ENCODE measurements at regions not wholly inside any gene's neighbourhood (a gene's known extent, or its start where the extent isn't known, plus 50 kb on each side); places are given as distances from the start of the nearest gene placed in this dataset.

DNA sequence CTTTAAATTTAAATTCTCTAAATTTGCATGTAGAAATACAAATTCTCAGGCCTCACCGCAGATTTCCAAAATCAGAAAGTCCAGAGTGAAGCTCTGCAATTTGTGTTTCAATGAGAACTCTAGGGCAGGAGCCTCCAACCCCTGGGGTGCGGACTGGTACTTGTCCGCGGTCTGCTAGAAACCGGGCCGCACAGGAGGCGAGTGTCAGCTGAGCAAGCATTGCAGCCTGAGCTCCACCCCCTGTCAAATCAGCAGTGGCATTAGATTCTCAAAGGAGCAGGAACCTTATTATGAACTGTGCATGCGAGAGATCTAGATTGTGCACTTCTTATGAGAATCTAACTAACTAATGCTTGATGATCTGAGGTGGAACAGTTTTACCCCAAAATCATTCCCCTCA, 203.0 kb upstream of the PCSK2 start:
- DNase-seq: no peak

DNA sequence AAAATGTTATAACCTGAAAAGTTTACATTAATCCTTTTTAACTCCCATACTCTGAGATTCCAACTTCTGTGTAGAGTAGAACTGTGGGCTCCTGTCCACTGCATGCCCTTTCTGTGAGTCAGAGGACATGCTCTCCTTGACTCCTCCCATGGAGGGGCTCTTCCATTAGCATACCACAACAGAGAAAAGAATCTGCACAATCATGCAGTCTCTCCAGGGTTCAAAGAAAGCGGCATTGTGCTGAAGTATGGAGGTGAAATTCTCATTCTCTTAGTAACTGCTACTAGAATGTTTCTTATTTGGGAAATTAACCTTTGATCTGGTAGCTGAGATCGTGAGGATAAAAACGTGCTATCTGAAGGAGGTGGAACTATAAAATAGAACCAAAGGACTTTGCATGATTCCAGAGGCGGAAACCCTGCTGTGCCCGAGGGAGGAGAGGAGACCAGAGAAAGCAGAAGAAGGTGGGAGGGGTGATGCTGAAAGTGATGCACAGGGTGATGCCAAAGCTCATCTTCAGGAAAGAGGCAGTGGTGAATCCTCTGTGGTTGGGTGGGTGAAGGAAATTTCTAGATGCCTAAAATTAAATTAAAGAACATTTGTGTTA, 202.2 kb upstream of the PCSK2 start:
- no peak for DNase-seq

DNA sequence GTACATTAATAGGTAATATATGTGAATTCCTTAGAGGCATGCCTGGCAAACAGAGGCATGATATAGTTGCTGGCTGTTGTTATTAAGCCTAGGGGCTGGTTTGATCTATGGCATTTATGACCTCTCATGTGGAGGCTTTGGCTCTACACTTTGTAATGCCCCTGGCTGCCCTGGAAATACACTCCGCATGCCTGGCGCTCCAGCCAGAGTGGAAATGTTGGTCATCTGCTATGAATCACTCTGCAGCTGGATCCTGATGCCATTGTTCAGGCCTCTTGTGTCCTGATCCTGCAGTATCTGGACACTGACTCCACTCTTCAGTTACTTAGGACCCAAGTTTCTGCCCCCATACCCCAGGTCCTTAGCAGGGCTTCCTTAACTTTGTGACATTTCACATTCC, 200.5 kb upstream of the PCSK2 start:
- no peak for DNase-seq

DNA sequence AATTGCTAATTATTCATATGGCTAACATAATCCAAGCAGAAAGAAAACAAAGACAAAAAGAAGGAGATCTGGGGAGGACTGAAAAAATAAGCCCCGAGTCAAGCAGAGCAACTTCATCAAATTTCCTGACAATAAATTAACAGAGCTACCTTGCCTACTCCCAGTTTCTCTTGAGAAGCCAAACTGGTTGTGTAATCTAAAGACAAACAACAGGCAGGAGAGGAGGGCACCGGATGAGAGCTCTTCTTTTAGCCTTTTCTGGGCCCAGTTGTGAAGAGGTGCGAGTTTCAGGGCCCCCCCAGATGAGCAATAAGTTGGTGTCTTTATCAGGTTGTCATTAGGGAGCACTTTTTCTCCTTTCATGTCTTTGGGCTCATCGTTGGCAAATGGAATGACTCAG, 197.1 kb upstream of the PCSK2 start:
- DNase-seq: no peak

DNA sequence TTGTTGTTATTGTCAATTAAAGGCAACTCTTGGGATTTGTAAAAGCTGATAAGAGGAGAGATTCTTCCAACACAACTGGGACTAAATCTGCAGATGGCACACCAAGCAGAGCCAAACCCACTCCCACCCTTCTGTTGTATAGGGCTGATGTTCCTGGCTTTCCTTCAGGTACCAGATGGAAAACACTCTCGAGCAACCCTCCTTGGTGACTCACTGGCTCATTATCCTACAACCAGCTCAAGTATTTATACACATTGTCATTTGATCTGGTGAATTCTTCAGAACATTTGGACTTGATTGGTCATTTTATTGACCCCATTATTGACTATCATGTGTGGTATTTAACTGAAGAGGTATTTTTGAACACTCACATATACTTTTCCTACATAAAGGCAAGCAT, 190.3 kb upstream of the PCSK2 start:
- no peak for DNase-seq

DNA sequence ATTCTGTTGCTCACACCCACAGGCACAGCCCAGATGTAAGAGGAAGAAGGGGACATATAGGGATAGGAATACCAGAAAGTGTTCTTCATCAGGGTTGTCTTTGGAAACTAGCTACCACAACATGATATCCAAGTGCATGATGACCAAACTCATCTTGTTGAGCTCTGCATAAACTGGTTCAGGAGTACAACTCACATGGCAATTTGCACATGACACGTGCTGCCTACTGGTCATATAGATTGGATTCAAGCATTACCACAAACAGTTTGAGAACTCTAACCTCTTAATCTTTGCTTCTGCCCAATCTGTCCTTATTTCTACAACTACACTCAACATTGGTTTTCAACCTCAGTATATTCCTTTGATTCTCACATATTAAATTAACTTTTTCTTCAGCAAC, 184.7 kb upstream of the PCSK2 start:
- no peak for DNase-seq

DNA sequence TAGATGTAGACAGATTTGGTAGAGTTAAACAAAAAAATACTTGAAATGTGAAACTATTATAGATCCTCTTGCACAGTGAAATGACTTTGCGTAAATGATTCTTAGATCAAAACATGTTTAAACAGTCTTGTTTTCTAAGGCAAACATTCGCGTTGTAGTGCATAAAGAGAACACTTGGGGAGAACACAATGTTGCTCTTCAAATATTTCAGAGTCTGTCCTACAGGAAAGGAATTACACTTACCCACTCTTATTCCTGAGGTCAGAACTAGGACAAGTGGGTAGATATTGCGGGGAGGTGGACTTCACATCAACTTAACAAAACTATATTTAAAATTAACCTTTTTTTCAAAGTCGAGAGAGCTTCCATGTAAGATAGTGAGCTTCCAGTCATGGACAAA, 183.5 kb upstream of the PCSK2 start:
- no peak for DNase-seq

DNA sequence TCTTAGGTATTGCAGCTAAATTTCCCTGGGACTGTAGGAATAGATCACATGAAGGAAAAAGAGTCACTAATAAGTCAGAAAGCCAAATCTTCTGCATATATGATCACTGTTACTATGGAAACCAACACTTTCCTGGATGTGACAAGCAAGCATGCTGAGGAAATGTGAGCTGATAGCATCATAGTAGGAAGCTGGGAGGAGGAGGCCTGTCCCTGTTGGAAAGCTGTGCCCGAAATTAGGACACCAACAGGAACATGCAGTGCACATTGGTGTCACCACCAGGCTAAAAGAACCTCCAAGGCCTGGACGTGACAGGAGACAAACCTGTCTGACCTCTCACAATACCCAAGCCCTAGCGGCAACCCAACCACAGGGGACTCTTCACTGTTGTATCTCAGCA, 181.9 kb upstream of the PCSK2 start:
- DNase-seq: no peak

DNA sequence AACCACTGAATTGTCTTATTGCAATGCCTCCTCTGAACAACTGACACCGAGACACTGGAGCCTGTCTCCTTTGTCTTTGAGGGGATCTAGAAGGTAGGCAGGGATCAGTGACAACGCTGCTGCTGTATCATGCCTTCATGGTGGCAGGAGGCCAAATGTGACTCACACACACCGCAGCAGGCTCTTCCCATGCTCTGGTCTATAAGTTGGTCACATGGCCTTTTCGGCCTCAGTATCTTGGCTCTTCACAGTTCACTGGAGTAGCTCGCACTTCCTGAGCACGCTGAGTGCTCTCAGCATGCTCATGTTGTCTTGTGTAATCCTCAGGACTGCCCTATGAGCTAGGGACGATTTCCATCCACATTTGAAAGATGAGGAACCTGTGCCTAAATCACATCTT, 167.4 kb upstream of the PCSK2 start:
- DNase-seq: no peak

DNA sequence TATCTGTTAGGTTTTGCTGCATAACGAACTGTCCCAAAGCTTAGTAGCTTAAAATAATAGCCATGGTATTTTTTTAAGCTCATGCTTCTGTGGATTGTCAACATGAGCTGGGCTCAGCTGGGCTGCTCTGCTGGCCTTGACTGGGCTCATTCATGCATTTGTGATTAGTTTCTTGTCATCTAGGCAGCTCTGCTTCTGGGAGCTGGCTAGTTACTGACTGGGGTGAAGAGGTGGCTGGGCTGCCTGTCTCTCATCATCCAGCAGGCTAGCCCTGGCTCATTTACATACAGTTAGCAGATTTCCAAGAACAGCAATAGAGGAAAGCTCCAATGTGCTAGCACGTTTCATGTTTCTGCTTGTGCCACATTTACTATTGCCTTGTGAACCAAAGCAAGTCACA, 165.1 kb upstream of the PCSK2 start:
- DNase-seq: no peak

DNA sequence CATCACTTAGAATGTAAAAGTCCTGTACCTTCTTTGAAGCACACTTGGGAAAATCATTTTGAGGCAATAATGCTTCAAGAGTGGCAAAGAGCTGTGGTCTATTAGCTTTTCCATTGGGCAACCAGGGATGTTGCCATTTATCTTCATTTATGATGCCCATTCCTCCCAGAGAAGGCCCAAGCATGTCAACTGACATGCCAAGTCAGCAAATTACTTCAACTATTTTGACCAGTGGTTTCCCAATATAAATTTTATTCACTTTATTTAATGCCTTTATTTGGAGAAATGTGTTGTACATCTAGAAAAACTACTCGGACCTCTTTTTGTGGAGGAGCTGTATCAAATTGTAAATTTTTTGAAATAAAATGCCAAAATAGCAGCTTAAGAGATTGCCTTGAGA, 164.1 kb upstream of the PCSK2 start:
- no peak for DNase-seq

DNA sequence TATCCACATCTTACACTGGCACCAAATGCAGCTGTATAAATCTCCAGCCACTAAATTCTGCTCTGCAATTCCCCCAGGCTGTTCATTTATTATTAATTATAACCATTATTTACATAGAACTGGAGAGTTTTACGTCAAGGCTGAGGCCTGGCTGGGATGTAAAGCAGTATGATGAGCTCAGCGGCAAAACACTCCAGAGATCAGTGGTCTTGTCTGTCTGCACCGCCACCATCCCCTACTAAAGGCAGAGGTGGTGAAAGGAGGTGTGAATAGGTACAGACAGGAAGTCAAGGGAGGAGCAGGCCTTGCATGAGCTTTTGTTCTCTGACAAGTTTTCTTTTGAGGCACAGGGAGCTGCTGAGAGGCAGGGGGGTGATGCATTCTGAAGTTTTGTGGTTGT, 159.9 kb upstream of the PCSK2 start:
- peak; percentile 55 for DNase-seq

DNA sequence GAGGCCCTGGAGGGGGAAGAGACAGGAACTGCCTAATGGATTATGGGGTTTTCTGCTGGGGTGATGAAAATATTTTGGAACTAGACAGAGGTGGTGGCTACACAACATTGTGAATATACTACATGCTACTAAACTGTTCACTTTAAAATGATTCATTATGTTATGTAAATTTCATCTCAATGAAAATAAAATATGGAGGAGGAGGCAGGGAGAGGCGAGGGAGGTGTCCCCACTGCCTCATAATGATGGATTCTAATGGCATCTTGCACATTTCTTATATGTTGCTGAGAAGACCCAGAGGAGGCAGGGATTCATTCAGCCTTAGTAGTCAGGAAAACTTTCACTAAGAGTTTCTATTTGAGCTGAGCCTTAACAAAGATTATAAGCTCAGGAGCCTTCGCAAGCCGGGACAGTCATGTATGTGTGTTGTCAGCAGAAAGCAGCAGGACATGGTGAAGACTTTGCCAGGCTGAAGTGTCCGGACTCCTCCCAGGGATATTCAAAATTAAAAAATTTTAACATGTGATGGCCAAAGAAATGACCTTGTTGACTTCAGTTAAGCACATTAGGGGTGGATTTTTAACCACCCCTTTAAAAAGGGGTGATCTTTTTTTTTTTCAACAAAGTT, 158.6 kb upstream of the PCSK2 start:
- no peak for DNase-seq

DNA sequence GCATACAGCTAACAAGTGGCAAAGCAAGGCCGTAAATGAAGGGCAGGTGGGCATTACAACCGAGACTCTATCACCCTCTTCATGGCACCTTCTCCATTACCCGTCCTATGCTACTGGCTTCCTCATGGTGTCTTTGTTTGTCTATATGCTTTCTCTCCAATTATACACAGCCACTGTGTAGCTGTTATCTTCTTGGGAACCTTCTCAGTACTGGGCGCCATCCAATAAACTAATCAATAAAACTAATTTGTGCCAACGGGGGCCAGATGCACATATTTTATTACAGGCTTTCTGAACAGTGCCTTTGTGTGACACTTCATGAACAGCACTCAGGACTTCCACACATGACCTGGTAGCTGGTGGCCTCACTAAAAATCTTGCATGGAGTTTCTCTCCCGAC, 149.8 kb upstream of the PCSK2 start:
- DNase-seq: no peak

DNA sequence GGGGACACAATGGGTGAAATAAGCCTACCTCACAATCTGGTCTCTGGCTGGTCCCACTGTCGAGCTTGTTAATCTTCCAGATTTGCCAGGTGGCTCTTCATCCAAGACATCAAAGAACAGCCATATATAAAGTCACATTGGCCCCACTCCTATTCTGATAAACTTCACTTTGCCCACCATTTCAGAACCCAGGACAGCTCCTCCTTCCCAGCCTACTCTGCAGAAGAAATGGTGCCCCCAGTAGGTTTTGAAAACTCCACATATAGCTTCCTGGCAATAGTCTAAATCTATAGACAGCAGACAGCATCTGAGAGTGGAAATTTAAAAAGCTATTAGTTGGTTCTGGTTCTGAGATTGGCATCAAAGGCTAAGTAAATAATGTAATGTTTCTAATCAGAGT, 143.1 kb upstream of the PCSK2 start:
- no peak for DNase-seq

DNA sequence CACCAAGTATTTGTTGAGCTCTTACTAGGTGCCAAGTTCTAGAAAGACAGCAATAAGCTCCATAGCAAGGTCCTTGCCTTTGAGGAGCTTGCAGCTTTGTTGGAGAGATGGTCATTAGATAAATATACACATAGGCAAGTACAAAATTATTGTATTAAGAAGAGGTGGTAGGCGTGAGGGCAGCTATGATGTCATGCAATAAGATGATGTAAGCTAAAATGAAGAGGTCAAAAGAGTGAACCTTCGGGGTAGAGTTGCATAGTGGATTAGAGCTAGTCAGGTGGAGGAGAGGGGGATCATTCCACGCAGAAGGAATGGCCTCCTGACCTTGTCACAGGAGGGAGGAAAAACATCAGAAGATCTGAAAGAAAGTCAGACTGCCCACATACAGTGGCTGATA, 141.9 kb upstream of the PCSK2 start:
- no peak for DNase-seq

DNA sequence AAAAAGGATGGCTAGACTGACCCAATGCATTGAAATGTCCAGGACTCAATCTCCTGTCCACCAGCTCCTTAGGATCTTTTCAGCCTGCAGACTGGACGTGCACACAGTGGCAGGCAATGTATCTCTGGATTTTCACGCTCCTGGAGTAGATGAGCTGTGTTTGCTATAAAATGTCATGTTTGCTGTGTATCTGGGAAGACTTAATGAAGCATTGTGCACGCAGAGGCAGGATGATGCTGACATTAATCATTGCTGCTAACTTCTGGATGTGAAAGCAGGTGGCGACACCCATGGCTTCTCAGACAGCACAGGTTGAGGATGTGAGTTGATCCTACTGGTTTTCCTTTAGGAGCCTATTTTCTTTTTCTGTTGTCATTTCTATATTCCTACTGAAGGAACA, 133.1 kb upstream of the PCSK2 start:
- DNase-seq: no peak

DNA sequence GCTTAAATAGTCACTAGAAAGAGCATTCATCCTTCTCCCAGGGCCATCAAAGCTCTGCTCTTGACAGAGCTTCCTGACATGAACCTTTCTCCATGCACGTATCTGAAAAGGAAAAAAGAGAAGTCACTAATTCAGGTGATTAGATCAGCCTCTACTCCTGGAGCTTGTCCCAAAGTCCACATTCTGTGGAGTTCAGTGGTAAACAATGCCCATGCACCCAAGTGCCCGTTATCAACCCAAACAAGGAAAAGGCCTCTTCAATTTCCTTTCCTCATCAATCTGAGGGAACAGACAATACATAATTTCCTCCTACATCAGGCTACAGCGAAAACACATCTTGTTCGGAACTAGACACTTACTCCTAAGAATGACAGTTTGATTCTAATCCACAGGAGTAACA, 129.2 kb upstream of the PCSK2 start:
- no peak for DNase-seq

DNA sequence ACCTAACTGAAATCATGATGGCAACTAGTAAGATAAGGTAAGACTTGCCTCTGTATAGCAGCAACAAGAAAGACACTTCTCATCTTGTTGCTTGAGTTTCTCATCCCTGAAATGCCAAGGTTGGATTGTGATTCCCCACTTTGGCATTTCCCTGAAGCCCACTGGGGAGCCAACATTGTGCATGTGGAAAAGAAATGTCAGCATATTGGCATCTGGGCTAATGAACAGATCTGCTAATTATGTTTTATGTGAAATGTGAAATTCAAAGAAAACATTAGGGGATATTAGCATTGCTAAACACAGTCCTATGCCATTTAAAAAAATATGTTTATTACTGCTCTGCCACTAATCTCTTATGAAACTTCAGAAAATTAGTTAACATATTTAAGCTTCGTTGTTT, 126.3 kb upstream of the PCSK2 start:
- DNase-seq: no peak

DNA sequence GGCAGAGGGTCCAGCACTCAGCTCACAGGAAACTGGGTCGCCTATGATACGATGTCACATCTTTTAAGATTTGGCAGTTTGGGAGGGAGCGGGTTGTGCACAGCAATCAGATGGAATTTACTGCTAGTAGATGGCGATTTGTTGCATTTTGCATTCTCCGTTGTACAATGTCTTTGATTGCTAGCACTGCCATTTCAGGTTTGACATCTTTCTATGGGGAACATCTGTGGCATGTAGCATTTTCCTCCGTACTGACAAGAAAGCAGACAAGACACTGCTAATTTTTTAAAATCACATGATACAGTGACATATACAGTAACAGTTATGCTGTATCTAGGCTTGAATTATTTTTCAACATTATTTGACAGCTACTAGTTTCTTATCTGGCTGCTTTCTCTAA, 119.7 kb upstream of the PCSK2 start:
- DNase-seq: no peak

DNA sequence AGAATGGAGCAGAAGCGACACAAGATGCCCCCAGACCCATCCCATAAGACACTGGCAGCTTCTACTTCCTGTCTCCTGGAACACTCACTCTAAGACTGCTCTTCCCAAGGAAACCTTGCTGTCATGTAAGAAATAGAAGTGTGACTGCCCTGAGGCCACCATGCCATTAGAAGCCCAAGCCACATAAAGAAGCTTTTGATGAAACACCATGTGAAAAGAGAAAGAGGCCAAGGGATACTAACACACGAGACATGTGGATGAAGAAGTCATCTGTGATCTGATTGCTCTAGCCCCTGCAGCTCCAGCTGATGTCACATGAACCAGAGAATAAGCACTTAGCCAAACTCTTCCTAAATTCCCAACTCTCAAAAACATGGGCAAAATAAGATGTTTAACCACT, 117.9 kb upstream of the PCSK2 start:
- DNase-seq: no peak

DNA sequence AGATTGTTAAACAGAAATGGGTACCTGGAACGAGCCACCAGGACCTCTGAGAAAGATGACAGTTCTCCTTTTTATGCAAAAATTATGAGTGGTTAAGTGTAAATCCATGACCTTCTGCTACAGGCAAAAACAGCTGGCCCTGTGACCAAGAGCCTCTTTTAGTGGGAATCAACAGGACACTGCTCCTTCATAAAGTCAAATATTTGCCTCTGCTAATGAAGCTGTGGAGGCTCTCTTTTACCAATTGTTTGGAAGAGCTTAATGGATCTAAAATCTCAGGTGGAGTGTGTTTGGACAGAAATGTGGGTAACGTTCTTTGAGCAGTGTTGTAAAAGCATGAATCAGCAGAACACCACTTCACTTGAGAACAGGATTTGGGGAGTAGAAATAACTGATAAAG, 117.5 kb upstream of the PCSK2 start:
- no peak for DNase-seq

DNA sequence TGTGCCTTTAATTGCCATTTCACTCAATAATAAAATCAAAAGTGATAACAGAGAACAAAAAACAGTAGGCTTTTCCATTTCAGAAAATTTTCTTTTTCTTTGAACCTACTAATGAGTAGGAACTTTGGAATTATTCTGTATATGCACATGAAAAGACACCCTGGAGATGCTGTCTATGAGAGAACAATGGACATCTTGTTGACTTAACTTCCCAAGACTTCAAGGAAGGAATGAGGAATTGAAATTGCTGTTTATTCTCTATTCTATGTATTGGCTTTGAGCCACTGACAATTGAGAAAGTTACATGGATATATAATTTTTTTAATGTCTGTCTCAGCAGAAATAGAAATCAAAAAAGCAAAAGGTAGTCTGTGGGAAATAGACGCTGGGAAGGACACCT, 98.6 kb upstream of the PCSK2 start:
- no peak for DNase-seq

DNA sequence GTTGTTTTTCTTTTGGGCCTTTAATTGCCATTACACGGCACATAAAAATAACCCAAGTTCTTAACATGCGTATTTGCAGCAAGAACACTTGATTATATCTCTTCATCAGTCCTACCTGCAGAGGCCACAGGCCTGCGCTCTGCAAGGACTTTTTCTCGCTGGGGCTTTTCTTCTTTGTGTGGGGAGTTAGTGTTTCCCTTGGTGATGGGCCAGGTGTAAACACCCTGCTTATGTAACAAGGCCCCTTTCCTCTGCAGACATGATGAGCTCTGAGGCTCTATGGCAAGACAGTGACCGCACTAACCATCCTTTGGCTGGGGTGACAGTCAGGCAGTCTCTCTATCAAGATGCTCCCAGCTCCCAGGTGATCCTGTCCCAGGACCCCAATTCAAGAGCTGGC, 97.8 kb upstream of the PCSK2 start:
- DNase-seq: no peak

DNA sequence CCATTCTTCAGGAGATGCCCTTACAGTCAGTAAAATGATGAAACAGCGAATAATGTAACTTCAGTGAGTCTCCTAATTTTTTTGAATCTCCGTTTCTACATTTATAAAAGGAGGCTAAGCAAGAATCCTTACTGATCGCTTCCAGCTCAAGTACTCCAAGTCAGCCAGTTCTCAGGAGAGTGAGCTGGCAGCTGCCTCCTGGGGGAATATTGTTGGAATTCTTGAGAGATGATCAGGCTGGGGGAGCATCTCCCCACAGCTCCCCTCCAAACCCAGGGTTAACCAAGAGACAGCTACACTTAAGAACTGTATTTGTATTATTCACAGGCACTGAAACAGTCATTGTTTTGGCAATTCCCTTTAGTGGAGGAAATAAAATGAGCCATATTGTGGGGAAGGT, 89.1 kb upstream of the PCSK2 start:
- no peak for DNase-seq

DNA sequence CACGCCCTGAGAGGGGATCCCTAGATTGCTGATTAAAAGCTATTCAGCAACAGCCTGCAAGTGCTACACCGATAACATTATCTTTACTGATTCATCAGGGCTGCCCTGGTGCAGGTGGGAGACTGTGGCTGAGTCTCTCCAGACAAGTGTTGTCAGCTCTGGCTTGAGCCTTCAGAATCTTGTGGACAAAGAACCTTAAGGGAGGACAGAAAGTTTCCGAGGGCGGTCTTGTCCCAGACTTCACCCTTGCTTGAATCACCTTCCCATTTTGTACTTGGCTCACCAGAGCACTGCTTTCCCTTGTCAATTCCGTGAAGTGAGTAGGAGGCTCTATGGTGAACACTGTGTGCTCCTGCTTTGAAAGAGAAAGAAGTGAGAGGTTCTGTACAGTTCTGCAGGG, 88.6 kb upstream of the PCSK2 start:
- DNase-seq: no peak

Measured in NCI-H1417 treated with DMSO at 0.1 percent for 48 hours (cell line).